Gastrocnemius medialis (tissue), 4 donors: ENCODE measurements at regions not wholly inside any gene's neighbourhood (a gene's known extent, or its start where the extent isn't known, plus 50 kb on each side); places are given as distances from the start of the nearest gene placed in this dataset.

ENCODE experiments used
- ATAC-seq, 2 donors: fragments of 150-250 bp; one replicate each; pipeline ENCODE4 v1.9.1; 2016
- DNase-seq, 2 donors: peaks; one replicate each; pipeline ENCODE4 v3.0.0-alpha.2; 2019
- H3K27ac ChIP-seq, 4 donors: fragments of 200-600 bp; sonication (generic); 1 replicate in 1 of 4; 2 replicates in 3 of 4; pipeline ENCODE4 v1.5.1; 2016 to 2018; ENCODE audit warnings: mild to moderate bottlenecking in 2 of 4, moderate library complexity in 1 of 4
- H3K27me3 ChIP-seq, 3 donors: fragments of 200-600 bp; sonication (generic) in 2 of 3; 1 replicate in 1 of 3; 2 replicates in 2 of 3; pipeline versions ENCODE4 v1.5.1 to v1.6.0; 2016 to 2019; ENCODE audit warnings: mild to moderate bottlenecking in 1 of 3, moderate library complexity in 1 of 3
- H3K36me3 ChIP-seq, 2 donors: fragments of 200-600 bp; sonication (generic) in 1 of 2; one replicate each; pipeline ENCODE4 v1.5.1; 2017 to 2018
- H3K4me1 ChIP-seq, 2 donors: fragments of 200-600 bp; sonication (generic) in 1 of 2; one replicate each; pipeline ENCODE4 v1.5.1; 2016 to 2017; ENCODE audit warnings: mild to moderate bottlenecking in 2 of 2
- H3K4me3 ChIP-seq, 4 donors: fragments of 200-600 bp; sonication (generic) in 3 of 4; 1 replicate in 1 of 4; 2 replicates in 3 of 4; pipeline ENCODE4 v1.5.1; 2016 to 2019; ENCODE audit warnings: mild to moderate bottlenecking in 2 of 4
- H3K9me3 ChIP-seq, 3 donors: fragments of 200-600 bp; sonication (generic) in 2 of 3; 1 replicate in 1 of 3; 2 replicates in 2 of 3; pipeline ENCODE4 v1.5.1; 2016 to 2019
- CTCF ChIP-seq, 5 experiments: fragments of 450-650 bp in 3 of 5; fragments of 200-600 bp in 2 of 5; sonication (generic) in 2 of 5; IDR thresholded peaks in 4 of 5; conservative IDR thresholded peaks in 1 of 5; 1 replicate in 4 of 5; 2 replicates in 1 of 5; pipeline ENCODE4 v1.5.1; 2016 to 2019; ENCODE audit warnings: antibody characterized with exemption in 5 of 5, mild to moderate bottlenecking in 3 of 5, moderate library complexity in 3 of 5
- POLR2A ChIP-seq, 2 donors: fragments of 450-650 bp; IDR thresholded peaks; one replicate each; pipeline ENCODE4 v1.6.1; 2017; ENCODE audit warnings: antibody characterized with exemption in 2 of 2, mild to moderate bottlenecking in 2 of 2, moderate library complexity in 2 of 2
- in situ Hi-C, 4 donors: fragments of 200-750 bp; cut with MboI; loops; one replicate each; pipeline versions ENCODE4 v1.15.0 to v1.8.0; 2017; ENCODE audit warnings: low sequenced_read_pairs in 4 of 4
- intact Hi-C: fragments of 100-400 bp; cut with DNase I; formaldehyde crosslinking; loops from one replicate; pipeline ENCODE4 v1.15.1; 2023; ENCODE audit warnings: low total_unique reads

- DNase-seq (no peak), ATAC-seq (no peak)
- Histone ChIP-seq H3K9me3 (no peaks in the 10 kb centered on the region), H3K4me1 (no peaks in the 10 kb centered on the region), H3K4me3 (no peak overlapping the region), H3K27me3 (no peaks in the 10 kb centered on the region), H3K36me3 (no peaks in the 10 kb centered on the region), H3K27ac (no peak overlapping the region)
- in situ Hi-C loops, result no loop called here
- no peak for TF ChIP-seq CTCF (IDR thresholded peaks at IDR 0.05 in 4 of 5, conservative IDR thresholded peaks at IDR 0.05 in 1 of 5)
- TF ChIP-seq POLR2A (IDR thresholded peaks at IDR 0.05), result no peak
- intact Hi-C loops, result no loop called here
Observed at GRCh38 chr1:70819785-70820184, 227.8 kb downstream of the PTGER3 start.

- Histone ChIP-seq H3K27me3 (no peaks in the 10 kb centered on the region), H3K4me3 (no peak overlapping the region), H3K9me3 (no peaks in the 10 kb centered on the region), H3K27ac (no peak overlapping the region), H3K4me1 (no peaks in the 10 kb centered on the region), H3K36me3 (no peaks in the 10 kb centered on the region)
- TF ChIP-seq CTCF (IDR thresholded peaks at IDR 0.05 in 4 of 5, conservative IDR thresholded peaks at IDR 0.05 in 1 of 5) (no peak), POLR2A (IDR thresholded peaks at IDR 0.05) (no peak)
- DNase-seq (no peak), ATAC-seq (no peak)
- in situ Hi-C loops (no loop called here), intact Hi-C loops (no loop called here)
Observed at GRCh38 chr1:70820396-70820795, 227.2 kb downstream of the PTGER3 start.

GRCh38 chr1:70820995-70821394, 226.6 kb downstream of the PTGER3 start:
- no peaks in the 10 kb centered on the region for H3K36me3 ChIP-seq
- ATAC-seq, result no peak
- no peak overlapping the region for H3K4me3 ChIP-seq
- no peak for DNase-seq
- H3K27me3 ChIP-seq, result no peaks in the 10 kb centered on the region
- no peak for TF ChIP-seq CTCF (IDR thresholded peaks at IDR 0.05 in 4 of 5, conservative IDR thresholded peaks at IDR 0.05 in 1 of 5)
- TF ChIP-seq POLR2A (IDR thresholded peaks at IDR 0.05), result no peak
- intact Hi-C loops, result no loop called here
- H3K27ac ChIP-seq, result no peak overlapping the region
- no peaks in the 10 kb centered on the region for H3K4me1 ChIP-seq
- no peaks in the 10 kb centered on the region for H3K9me3 ChIP-seq
- in situ Hi-C loops, result no loop called here

- ATAC-seq, result no peak
- intact Hi-C loops, result no loop called here
- H3K4me3 ChIP-seq, result no peak overlapping the region
- in situ Hi-C loops, result no loop called here
- H3K27me3 ChIP-seq, result no peaks in the 10 kb centered on the region
- no peaks in the 10 kb centered on the region for H3K9me3 ChIP-seq
- DNase-seq, result no peak
- TF ChIP-seq POLR2A (IDR thresholded peaks at IDR 0.05) (no peak), CTCF (IDR thresholded peaks at IDR 0.05 in 4 of 5, conservative IDR thresholded peaks at IDR 0.05 in 1 of 5) (no peak)
- H3K4me1 ChIP-seq, result no peaks in the 10 kb centered on the region
- H3K36me3 ChIP-seq, result no peaks in the 10 kb centered on the region
- no peak overlapping the region for H3K27ac ChIP-seq
Observed at GRCh38 chr1:70826428-70826827, 221.2 kb downstream of the PTGER3 start.

- Histone ChIP-seq H3K4me3 (no peak overlapping the region), H3K36me3 (no peaks in the 10 kb centered on the region), H3K27me3 (no peaks in the 10 kb centered on the region), H3K27ac (no peak overlapping the region), H3K9me3 (no peaks in the 10 kb centered on the region), H3K4me1 (no peaks in the 10 kb centered on the region)
- no peak for TF ChIP-seq CTCF (IDR thresholded peaks at IDR 0.05 in 4 of 5, conservative IDR thresholded peaks at IDR 0.05 in 1 of 5)
- DNase-seq (no peak), ATAC-seq (no peak)
- intact Hi-C loops (no loop called here), in situ Hi-C loops (no loop called here)
Observed at GRCh38 chr1:70827030-70827429, 220.6 kb downstream of the PTGER3 start.
